ENCODE measurements at regions not wholly inside any gene's neighbourhood (a gene's known extent, or its start where the extent isn't known, plus 50 kb on each side); places are given as distances from the start of the nearest gene placed in this dataset.

DNA sequence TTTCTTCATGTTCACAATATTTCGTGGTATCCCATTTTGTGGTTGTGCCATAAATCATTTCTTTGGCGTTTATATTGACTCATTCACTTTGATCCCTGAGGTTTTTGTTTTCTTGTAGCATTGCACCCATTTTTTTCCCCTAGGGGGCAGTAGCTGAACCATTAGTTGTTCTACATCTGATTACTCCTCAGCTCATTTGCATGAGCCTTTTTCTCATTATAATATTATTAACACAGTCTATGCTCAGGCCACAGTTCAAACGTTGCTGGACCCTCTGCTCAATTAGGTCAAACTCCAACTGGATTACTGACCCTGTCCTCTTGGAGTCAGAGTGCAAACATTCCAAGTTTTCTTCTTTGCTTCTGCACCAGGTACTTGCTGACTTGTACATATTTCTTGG, 475.4 kb upstream of the SEL1L start:
- no peak for TF ChIP-seq POLR2A (IDR thresholded peaks at IDR 0.05)
- TF ChIP-seq, protein P1, sequence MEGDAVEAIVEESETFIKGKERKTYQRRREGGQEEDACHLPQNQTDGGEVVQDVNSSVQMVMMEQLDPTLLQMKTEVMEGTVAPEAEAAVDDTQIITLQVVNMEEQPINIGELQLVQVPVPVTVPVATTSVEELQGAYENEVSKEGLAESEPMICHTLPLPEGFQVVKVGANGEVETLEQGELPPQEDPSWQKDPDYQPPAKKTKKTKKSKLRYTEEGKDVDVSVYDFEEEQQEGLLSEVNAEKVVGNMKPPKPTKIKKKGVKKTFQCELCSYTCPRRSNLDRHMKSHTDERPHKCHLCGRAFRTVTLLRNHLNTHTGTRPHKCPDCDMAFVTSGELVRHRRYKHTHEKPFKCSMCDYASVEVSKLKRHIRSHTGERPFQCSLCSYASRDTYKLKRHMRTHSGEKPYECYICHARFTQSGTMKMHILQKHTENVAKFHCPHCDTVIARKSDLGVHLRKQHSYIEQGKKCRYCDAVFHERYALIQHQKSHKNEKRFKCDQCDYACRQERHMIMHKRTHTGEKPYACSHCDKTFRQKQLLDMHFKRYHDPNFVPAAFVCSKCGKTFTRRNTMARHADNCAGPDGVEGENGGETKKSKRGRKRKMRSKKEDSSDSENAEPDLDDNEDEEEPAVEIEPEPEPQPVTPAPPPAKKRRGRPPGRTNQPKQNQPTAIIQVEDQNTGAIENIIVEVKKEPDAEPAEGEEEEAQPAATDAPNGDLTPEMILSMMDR (IDR thresholded peaks at IDR 0.05), result no peak
